H54 (cell line): ENCODE measurements at regions not wholly inside any gene's neighbourhood (a gene's known extent, or its start where the extent isn't known, plus 50 kb on each side); places are given as distances from the start of the nearest gene placed in this dataset.
"Not testable (repeated sequence)": the region's sequence is repeated elsewhere in the genome, so short reads cannot be mapped to it uniquely, and the experiment has no call there.

Source experiments
- DNase-seq: peaks from one replicate; pipeline ENCODE4 v3.0.0; 2011; ENCODE audit warnings: low spot score, mixed read lengths; ENCODE audit not compliant: insufficient read length
- FAIRE-seq: peaks from 3 replicates; lab custom pipeline; 2011; peaks lifted over from hg19 to GRCh38; lab: Jason Lieb, UNC
- POLR2A ChIP-seq: IDR thresholded peaks from 2 replicates; pipeline ENCODE4 v1.6.1; 2011; ENCODE audit warnings: low read depth, mild to moderate bottlenecking, low read length

GRCh38 chr2:109718139-109718538, 76.0 kb upstream of the RGPD5 start:
- FAIRE-seq: no peak
- DNase-seq: no peak
- no peak for TF ChIP-seq POLR2A

- no peak for TF ChIP-seq POLR2A
- FAIRE-seq: no peak
- DNase-seq: no peak
Observed at GRCh38 chr2:109719871-109720270, 74.2 kb upstream of the RGPD5 start.

GRCh38 chr2:109720380-109721106, 73.6 kb upstream of the RGPD5 start:
- FAIRE-seq: no peak
- DNase-seq: no peak
- no peak for TF ChIP-seq POLR2A

GRCh38 chr2:109721135-109721534, 73.0 kb upstream of the RGPD5 start:
- FAIRE-seq: no peak
- no peak for DNase-seq
- no peak for TF ChIP-seq POLR2A

GRCh38 chr2:109721626-109722025, 72.5 kb upstream of the RGPD5 start:
- FAIRE-seq (no peak), DNase-seq (no peak)
- no peak for TF ChIP-seq POLR2A

GRCh38 chr2:109722026-109722425, 72.1 kb upstream of the RGPD5 start:
- no peak for TF ChIP-seq POLR2A
- FAIRE-seq (no peak), DNase-seq (no peak)

- not testable (repeated sequence) for FAIRE-seq, DNase-seq
Observed at GRCh38 chr2:109722640-109723039, 71.5 kb upstream of the RGPD5 start.

- not testable (repeated sequence) for DNase-seq
Observed at GRCh38 chr2:109723153-109723552, 71.0 kb upstream of the RGPD5 start.

GRCh38 chr2:109724533-109725460, 69.3 kb upstream of the RGPD5 start:
- DNase-seq: no peak
- no peak for TF ChIP-seq POLR2A
- FAIRE-seq: no peak

More at GRCh38 chr2:109723153-109723552, 71.0 kb upstream of the RGPD5 start:
- not testable (repeated sequence) for FAIRE-seq

GRCh38 chr2:109726379-109727270, 67.5 kb upstream of the RGPD5 start:
- FAIRE-seq: no peak
- DNase-seq: no peak
- no peak for TF ChIP-seq POLR2A

GRCh38 chr2:109727929-109728447, 66.1 kb upstream of the RGPD5 start:
- no peak for FAIRE-seq
- TF ChIP-seq POLR2A: no peak

GRCh38 chr2:109733746-109734145, 60.4 kb upstream of the RGPD5 start:
- DNase-seq, FAIRE-seq: not testable (repeated sequence)

More at GRCh38 chr2:109727929-109728447, 66.1 kb upstream of the RGPD5 start:
- DNase-seq: no peak

GRCh38 chr2:109736177-109736827, 57.8 kb upstream of the RGPD5 start:
- TF ChIP-seq POLR2A: no peak
- FAIRE-seq (peak; percentile 97), DNase-seq (no peak)
